ENCODE measurements at regions not wholly inside any gene's neighbourhood (a gene's known extent, or its start where the extent isn't known, plus 50 kb on each side); places are given as distances from the start of the nearest gene placed in this dataset.

GRCh38 chr1:157357111-157357510 is 195.2 kb downstream of the FCRL5 start:
- DNase-seq: no peak
- intact Hi-C loops (cut with DNase I, micrococcal nuclease): no loop called here
- Mint-ChIP-seq H3K27ac (no peak overlapping the region), H3K36me3 (ENCODE audit: low read depth) (no peaks in the 10 kb centered on the region), H3K9me3 (no peaks in the 10 kb centered on the region), H3K4me1 (ENCODE audit: low read depth) (no peaks in the 10 kb centered on the region), H3K4me3 (no peak overlapping the region), H3K27me3 (peaks cover 6% of the 10 kb centered on the region)
- no peak for ATAC-seq (ENCODE audit: poor library complexity)
- TF ChIP-seq, protein P1, sequence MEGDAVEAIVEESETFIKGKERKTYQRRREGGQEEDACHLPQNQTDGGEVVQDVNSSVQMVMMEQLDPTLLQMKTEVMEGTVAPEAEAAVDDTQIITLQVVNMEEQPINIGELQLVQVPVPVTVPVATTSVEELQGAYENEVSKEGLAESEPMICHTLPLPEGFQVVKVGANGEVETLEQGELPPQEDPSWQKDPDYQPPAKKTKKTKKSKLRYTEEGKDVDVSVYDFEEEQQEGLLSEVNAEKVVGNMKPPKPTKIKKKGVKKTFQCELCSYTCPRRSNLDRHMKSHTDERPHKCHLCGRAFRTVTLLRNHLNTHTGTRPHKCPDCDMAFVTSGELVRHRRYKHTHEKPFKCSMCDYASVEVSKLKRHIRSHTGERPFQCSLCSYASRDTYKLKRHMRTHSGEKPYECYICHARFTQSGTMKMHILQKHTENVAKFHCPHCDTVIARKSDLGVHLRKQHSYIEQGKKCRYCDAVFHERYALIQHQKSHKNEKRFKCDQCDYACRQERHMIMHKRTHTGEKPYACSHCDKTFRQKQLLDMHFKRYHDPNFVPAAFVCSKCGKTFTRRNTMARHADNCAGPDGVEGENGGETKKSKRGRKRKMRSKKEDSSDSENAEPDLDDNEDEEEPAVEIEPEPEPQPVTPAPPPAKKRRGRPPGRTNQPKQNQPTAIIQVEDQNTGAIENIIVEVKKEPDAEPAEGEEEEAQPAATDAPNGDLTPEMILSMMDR (IDR thresholded peaks at IDR 0.05): no peak
- Histone ChIP-seq H3K36me3 (ENCODE audit: insufficient read depth, low read length) (no peaks in the 10 kb centered on the region), H3K4me1 (ENCODE audit: insufficient read depth, low read length) (no peaks in the 10 kb centered on the region), H3K9me3 (ENCODE audit: control insufficient read depth in 1 of 2, insufficient read depth in 1 of 2, low read length in 2 of 2) (no peaks in the 10 kb centered on the region), H3K27me3 (ENCODE audit: control insufficient read depth in 1 of 2, insufficient read depth in 2 of 2, low read length in 2 of 2) (peaks cover 0 to 6% of the 10 kb centered on the region in 2 experiments), H3K27ac (ENCODE audit: low read depth in 1 of 2, low read length in 2 of 2) (no peak overlapping the region), H3K4me3 (ENCODE audit: low read length) (no peak overlapping the region)
- CTCF ChIA-PET: no interaction called here
- POLR2A ChIA-PET: no interaction called here

GRCh38 chr1:157356601-157357000 is 195.7 kb downstream of the FCRL5 start:
- no peak overlapping the region for H3K27ac ChIP-seq (ENCODE audit: low read depth in 1 of 2, low read length in 2 of 2)
- H3K27me3 ChIP-seq (ENCODE audit: control insufficient read depth in 1 of 2, insufficient read depth in 2 of 2, low read length in 2 of 2): peaks cover 0 to 6% of the 10 kb centered on the region in 2 experiments
- POLR2A ChIA-PET: no interaction called here
- Mint-ChIP-seq H3K4me3 (no peak overlapping the region), H3K27me3 (peaks cover 9% of the 10 kb centered on the region), H3K4me1 (ENCODE audit: low read depth) (no peaks in the 10 kb centered on the region), H3K36me3 (ENCODE audit: low read depth) (no peaks in the 10 kb centered on the region), H3K9me3 (no peaks in the 10 kb centered on the region), H3K27ac (no peak overlapping the region)
- intact Hi-C loops (cut with DNase I, micrococcal nuclease): no loop called here
- ATAC-seq (ENCODE audit: poor library complexity) (no peak), DNase-seq (no peak)
- H3K4me1 ChIP-seq (ENCODE audit: insufficient read depth, low read length): no peaks in the 10 kb centered on the region
- CTCF ChIA-PET: no interaction called here
- no peaks in the 10 kb centered on the region for H3K36me3 ChIP-seq (ENCODE audit: insufficient read depth, low read length)
- TF ChIP-seq, protein P1 (IDR thresholded peaks at IDR 0.05): no peak
- H3K9me3 ChIP-seq (ENCODE audit: control insufficient read depth in 1 of 2, insufficient read depth in 1 of 2, low read length in 2 of 2): no peaks in the 10 kb centered on the region
- H3K4me3 ChIP-seq (ENCODE audit: low read length): no peak overlapping the region

DNA sequence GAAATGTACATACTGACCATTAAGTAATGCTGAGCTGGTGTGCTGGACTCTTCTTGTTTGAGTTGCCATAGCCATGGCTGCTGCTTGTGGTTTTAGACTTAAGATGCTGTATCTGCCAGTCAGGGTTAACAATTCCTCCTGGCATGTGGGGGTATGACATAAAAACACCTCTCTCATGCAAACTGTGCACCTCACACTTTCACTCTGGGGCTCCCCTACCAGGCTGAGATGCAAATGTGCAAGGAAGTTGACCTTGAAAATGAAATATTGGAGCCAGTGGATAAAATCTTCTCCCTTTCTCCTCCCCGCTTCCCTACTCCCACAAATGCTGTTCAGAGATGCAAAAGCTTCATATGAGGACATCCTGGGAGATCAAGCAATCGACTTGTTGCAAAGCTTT is 198.8 kb downstream of the FCRL5 start:
- ATAC-seq (ENCODE audit: poor library complexity): no peak
- Mint-ChIP-seq H3K27ac (no peak overlapping the region), H3K36me3 (ENCODE audit: low read depth) (no peaks in the 10 kb centered on the region), H3K4me1 (ENCODE audit: low read depth) (no peaks in the 10 kb centered on the region), H3K9me3 (peaks cover 2% of the 10 kb centered on the region), H3K4me3 (no peak overlapping the region), H3K27me3 (peaks cover 37% of the 10 kb centered on the region)
- POLR2A ChIA-PET: no interaction called here
- intact Hi-C loops (cut with DNase I, micrococcal nuclease): no loop called here
- H3K4me1 ChIP-seq (ENCODE audit: insufficient read depth, low read length): no peaks in the 10 kb centered on the region
- DNase-seq: no peak
- H3K27me3 ChIP-seq (ENCODE audit: control insufficient read depth in 1 of 2, insufficient read depth in 2 of 2, low read length in 2 of 2): peaks cover 3 to 6% of the 10 kb centered on the region in 2 experiments
- no peaks in the 10 kb centered on the region for H3K36me3 ChIP-seq (ENCODE audit: insufficient read depth, low read length)
- CTCF ChIA-PET: no interaction called here
- H3K27ac ChIP-seq (ENCODE audit: low read depth in 1 of 2, low read length in 2 of 2): no peak overlapping the region
- H3K9me3 ChIP-seq (ENCODE audit: control insufficient read depth in 1 of 2, insufficient read depth in 1 of 2, low read length in 2 of 2): no peaks in the 10 kb centered on the region
- H3K4me3 ChIP-seq (ENCODE audit: low read length): no peak overlapping the region
- TF ChIP-seq, protein P1 (IDR thresholded peaks at IDR 0.05): no peak
